Smooth muscle cell (in vitro differentiated cells): ENCODE measurements at regions not wholly inside any gene's neighbourhood (a gene's known extent, or its start where the extent isn't known, plus 50 kb on each side); places are given as distances from the start of the nearest gene placed in this dataset.

Source experiments
- DNase-seq: peaks from one replicate; lab custom pipeline; 2025; ENCODE audit not compliant: unreplicated experiment; lab: John Stamatoyannopoulos, UW
- H2AFZ ChIP-seq: fragments of 200-600 bp; sonication (generic); 2 replicates; pipeline ENCODE4 v1.6.0; 2016; ENCODE audit warnings: antibody characterized with exemption, low read depth, mild to moderate bottlenecking
- H3F3A ChIP-seq: fragments of 200-600 bp; sonication (generic); 2 replicates; pipeline ENCODE4 v1.6.0; 2017; ENCODE audit warnings: antibody characterized with exemption, low read depth
- H3K27ac ChIP-seq: fragments of 200-600 bp; sonication (generic); 2 replicates; pipeline ENCODE4 v1.5.1; 2016; ENCODE audit warnings: low read depth, mild to moderate bottlenecking
- H3K27me3 ChIP-seq: fragments of 200-600 bp; sonication (generic); 2 replicates; pipeline ENCODE4 v1.6.1; 2016; ENCODE audit warnings: low read depth, mild to moderate bottlenecking
- H3K36me3 ChIP-seq: fragments of 200-600 bp; sonication (generic); 2 replicates; pipeline ENCODE4 v1.5.1; 2016; ENCODE audit warnings: low read depth
- H3K4me1 ChIP-seq: fragments of 200-600 bp; sonication (generic); 2 replicates; pipeline ENCODE4 v1.5.1; 2016; ENCODE audit warnings: low read depth
- H3K4me2 ChIP-seq: fragments of 200-600 bp; sonication (generic); 2 replicates; pipeline ENCODE4 v1.6.0; 2016; ENCODE audit warnings: mild to moderate bottlenecking
- H3K4me3 ChIP-seq: fragments of 200-600 bp; sonication (generic); 2 replicates; pipeline ENCODE4 v1.5.1; 2016; ENCODE audit warnings: mild to moderate bottlenecking
- H3K79me2 ChIP-seq: fragments of 200-600 bp; sonication (generic); 2 replicates; pipeline ENCODE4 v1.6.0; 2016; ENCODE audit warnings: low read depth, mild to moderate bottlenecking
- H3K9ac ChIP-seq: fragments of 200-600 bp; sonication (generic); 2 replicates; pipeline ENCODE4 v1.6.0; 2016; ENCODE audit warnings: low read depth
- H3K9me3 ChIP-seq: fragments of 200-600 bp; sonication (generic); replicated peaks from 2 replicates; pipeline ENCODE4 v1.5.1; 2016; ENCODE audit warnings: low read depth
- H4K20me1 ChIP-seq: fragments of 200-600 bp; sonication (generic); 2 replicates; pipeline ENCODE4 v1.6.0; 2016; ENCODE audit warnings: low read depth
- CTCF ChIP-seq: fragments of 200-600 bp; sonication (generic); IDR thresholded peaks from 2 replicates; pipeline ENCODE4 v1.5.1; 2017; ENCODE audit warnings: borderline replicate concordance, mild to moderate bottlenecking, antibody characterized with exemption; ENCODE audit not compliant: insufficient read depth, poor library complexity, severe bottlenecking
- whole genome bisulfite sequencing: methylation state at CpG from one replicate; pipeline ENCODE4 v1.1.7; 2016; ENCODE audit warnings: low lambda C conversion rate; 5-methylcytosine and 5-hydroxymethylcytosine counted together

GRCh38 chr5:155952486-155953089, 374.4 kb upstream of the SGCD start:
- H3K27me3 ChIP-seq = no peaks in the 10 kb centered on the region
- H3K36me3 ChIP-seq = no peaks in the 10 kb centered on the region
- H3K27ac ChIP-seq = no peak overlapping the region
- no peak for TF ChIP-seq CTCF
- no peak overlapping the region for H3K9ac ChIP-seq
- H2AFZ ChIP-seq = no peak overlapping the region
- no peaks in the 10 kb centered on the region for H4K20me1 ChIP-seq
- H3K4me1 ChIP-seq = no peaks in the 10 kb centered on the region
- no peak for DNase-seq
- H3K9me3 ChIP-seq = no peaks in the 10 kb centered on the region
- no peaks in the 10 kb centered on the region for H3K79me2 ChIP-seq
- no peaks in the 10 kb centered on the region for H3F3A ChIP-seq
- H3K4me3 ChIP-seq = no peak overlapping the region
- no peak overlapping the region for H3K4me2 ChIP-seq
- 43% methylated on average over 7 of the region's 7 CpGs for WGBS

DNA sequence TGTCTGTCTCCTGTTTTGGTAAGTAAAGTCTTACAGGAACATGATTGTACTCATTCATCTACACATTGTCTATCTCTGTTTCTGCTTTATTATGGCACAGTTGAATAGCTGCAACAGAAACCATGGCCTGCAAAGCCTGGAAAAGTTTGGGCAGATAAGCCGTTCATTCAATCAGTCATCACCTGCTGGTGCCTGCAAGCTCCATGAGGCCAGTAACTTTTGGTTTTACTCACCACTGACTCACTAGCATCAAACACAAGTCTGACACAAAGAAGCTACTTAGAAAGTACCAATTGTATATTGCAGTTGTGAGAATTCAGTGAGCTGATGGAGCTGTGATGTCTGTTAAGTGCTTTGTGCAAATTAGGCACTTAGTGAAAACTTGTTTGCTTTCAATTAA, 373.6 kb upstream of the SGCD start:
- H3K9ac ChIP-seq = no peak overlapping the region
- no peak overlapping the region for H3K4me3 ChIP-seq
- no peaks in the 10 kb centered on the region for H3K9me3 ChIP-seq
- H3K79me2 ChIP-seq = no peaks in the 10 kb centered on the region
- no peak overlapping the region for H2AFZ ChIP-seq
- H3K4me2 ChIP-seq = no peak overlapping the region
- no peaks in the 10 kb centered on the region for H3K4me1 ChIP-seq
- no peak for TF ChIP-seq CTCF
- H4K20me1 ChIP-seq = no peaks in the 10 kb centered on the region
- DNase-seq = no peak
- no peaks in the 10 kb centered on the region for H3F3A ChIP-seq
- H3K27me3 ChIP-seq = no peaks in the 10 kb centered on the region
- H3K27ac ChIP-seq = no peak overlapping the region
- WGBS = 24% methylated on average over 1 of the region's 1 CpG
- H3K36me3 ChIP-seq = no peaks in the 10 kb centered on the region

GRCh38 chr5:155954701-155955445, 372.1 kb upstream of the SGCD start:
- no peaks in the 10 kb centered on the region for H3K79me2 ChIP-seq
- WGBS = 84% methylated on average over 6 of the region's 6 CpGs
- H3K9me3 ChIP-seq = no peaks in the 10 kb centered on the region
- DNase-seq = no peak
- no peaks in the 10 kb centered on the region for H3K4me1 ChIP-seq
- no peaks in the 10 kb centered on the region for H3K27me3 ChIP-seq
- H3K36me3 ChIP-seq = no peaks in the 10 kb centered on the region
- H2AFZ ChIP-seq = no peak overlapping the region
- no peaks in the 10 kb centered on the region for H4K20me1 ChIP-seq
- TF ChIP-seq CTCF = no peak
- H3K4me2 ChIP-seq = no peak overlapping the region
- no peak overlapping the region for H3K4me3 ChIP-seq
- no peak overlapping the region for H3K27ac ChIP-seq
- H3K9ac ChIP-seq = no peak overlapping the region
- no peaks in the 10 kb centered on the region for H3F3A ChIP-seq

DNA sequence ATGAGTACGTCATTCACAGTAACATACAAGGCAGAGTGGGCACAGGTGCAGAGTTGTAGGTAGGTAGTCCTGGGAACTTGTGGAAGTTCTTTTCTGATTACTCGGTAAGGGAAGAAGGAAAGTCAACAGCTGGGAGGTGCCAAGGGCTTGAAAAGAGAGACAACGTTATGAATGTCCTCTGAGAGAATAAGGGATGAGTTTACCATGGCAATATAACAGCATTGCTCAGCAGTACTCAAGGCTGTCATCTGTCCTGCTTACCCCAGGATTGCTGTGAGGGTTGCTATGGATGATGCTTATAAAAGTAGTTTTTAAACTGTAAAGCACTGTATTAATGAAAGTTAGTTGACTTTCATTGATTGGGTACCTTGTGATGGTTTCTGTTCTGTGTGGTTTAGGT, 369.1 kb upstream of the SGCD start:
- no peak overlapping the region for H3K4me3 ChIP-seq
- no peaks in the 10 kb centered on the region for H3K9me3 ChIP-seq
- no peaks in the 10 kb centered on the region for H3K36me3 ChIP-seq
- no peaks in the 10 kb centered on the region for H3K79me2 ChIP-seq
- H3F3A ChIP-seq = no peaks in the 10 kb centered on the region
- H3K4me2 ChIP-seq = no peak overlapping the region
- no peaks in the 10 kb centered on the region for H4K20me1 ChIP-seq
- no peak overlapping the region for H3K27ac ChIP-seq
- no peaks in the 10 kb centered on the region for H3K27me3 ChIP-seq
- H3K9ac ChIP-seq = no peak overlapping the region
- TF ChIP-seq CTCF = no peak
- DNase-seq = no peak
- H3K4me1 ChIP-seq = no peaks in the 10 kb centered on the region
- H2AFZ ChIP-seq = no peak overlapping the region
- 90% methylated on average over 3 of the region's 3 CpGs for WGBS
